ENCODE measurements at regions not wholly inside any gene's neighbourhood (a gene's known extent, or its start where the extent isn't known, plus 50 kb on each side); places are given as distances from the start of the nearest gene placed in this dataset.

DNA sequence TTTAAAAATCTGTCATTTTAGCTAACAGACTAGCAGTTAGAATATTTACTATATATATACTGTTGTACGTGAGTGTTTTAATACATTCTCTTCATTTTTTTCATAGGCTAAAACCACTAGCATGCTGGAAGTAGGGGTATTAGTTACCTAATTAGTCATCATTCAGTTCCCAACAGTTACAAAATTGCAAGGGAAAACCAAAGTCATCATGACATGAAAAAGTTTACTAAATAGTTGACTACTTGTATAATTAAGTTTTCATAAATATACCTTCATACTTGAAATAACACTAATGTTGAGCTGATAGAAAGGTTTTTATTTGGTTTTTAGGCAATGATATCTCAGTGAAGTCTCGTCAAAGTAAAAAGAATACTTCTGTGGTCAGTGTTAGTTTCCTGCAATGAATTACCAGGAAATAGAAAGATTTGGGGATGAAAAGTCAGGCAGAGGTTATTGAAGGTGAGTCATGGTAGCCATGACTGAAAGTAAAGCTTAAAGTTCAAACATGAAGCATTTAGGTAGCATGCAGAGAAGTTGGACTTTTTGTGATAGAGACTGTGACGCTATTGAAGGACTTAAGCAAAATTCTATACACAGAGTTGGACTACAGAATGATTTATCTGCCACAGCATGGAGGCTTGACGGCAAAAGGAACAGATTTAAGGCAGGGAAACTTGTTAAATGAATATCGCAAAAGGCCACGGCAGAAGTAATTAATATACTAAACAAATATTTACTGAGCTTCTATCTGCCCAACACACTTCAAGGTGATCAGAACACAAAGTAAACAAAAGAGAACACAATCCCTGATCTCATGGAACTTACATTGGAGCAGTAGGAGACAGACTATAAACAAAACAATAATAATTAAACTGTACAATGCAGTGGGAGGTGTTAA is 828.1 kb upstream of the FAT3 start:
- Mint-ChIP-seq H3K4me3 (no peak overlapping the region), H3K36me3 (no peaks in the 10 kb centered on the region), H3K9me3 (peaks cover 18% of the 10 kb centered on the region), H3K27ac (no peak overlapping the region), H3K27me3 (no peaks in the 10 kb centered on the region), H3K4me1 (no peaks in the 10 kb centered on the region)

DNA sequence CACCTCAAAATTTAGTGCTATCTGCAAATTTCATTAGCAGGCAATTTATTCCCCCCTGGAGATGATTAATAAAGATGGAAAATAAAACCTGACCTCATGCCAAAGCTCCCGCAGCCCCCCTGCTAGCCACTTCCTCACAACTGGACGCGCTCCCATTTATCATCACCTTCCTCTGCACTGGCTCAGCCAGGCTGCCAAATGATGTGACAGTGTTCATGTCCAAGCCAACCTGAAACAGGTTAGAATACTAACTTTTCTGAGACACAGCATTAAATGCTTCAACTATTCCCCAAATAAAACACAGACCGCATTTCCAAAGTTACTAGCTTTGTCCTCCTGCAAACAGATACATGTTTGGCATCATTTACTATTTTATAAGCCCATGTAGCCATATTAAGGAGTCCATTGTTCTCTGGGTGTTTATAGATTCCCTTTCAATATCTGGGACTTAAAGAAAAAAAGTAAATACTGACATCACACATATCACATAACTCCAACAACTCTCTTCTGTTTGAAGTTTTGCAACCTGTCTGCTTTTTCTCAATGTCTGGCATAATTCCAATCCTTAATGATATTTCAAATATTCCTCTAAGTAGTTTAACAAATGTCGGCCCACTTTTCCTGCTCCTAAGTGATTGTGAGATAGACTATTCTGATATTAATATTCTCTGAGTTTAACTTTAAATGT is 829.7 kb upstream of the FAT3 start:
- Mint-ChIP-seq H3K36me3 (no peaks in the 10 kb centered on the region), H3K27me3 (no peaks in the 10 kb centered on the region), H3K27ac (no peak overlapping the region), H3K9me3 (peaks cover 27% of the 10 kb centered on the region), H3K4me1 (no peaks in the 10 kb centered on the region), H3K4me3 (no peak overlapping the region)

DNA sequence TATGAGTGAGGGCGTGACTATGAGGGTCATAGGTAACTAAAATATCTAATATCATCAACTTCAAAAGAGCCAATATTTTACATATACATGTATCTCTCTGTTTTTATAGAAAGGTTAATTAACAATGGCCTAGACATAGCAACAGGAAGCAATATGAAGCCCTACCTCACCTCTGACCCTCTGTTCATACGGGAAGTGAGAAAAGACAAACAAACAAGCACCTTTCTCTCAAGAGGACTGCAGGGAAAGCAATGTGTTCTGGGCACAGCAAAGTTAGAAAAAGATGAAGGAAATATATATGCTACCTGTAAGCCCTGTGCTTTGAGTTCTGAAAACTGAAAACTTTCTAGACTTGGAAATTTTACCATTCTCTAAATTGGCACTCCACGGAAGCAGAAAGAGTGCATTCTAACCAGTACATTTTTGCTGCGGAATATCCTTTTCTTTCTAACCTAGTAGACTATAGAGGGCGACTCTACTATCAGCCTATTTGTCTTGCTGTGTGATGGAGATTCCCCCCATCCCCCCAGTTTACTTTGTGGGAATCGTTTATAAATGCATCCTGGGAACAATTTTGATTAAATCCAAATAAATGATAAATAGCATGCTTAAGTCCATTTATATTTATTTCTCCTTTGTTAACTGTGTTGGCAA is 830.4 kb upstream of the FAT3 start:
- Mint-ChIP-seq H3K4me1 (no peaks in the 10 kb centered on the region), H3K36me3 (no peaks in the 10 kb centered on the region), H3K9me3 (peaks cover 30% of the 10 kb centered on the region), H3K4me3 (no peak overlapping the region), H3K27ac (no peak overlapping the region), H3K27me3 (no peaks in the 10 kb centered on the region)

GRCh38 chr11:91382946-91383345 is 841.7 kb upstream of the FAT3 start:
- H3K4me1 Mint-ChIP-seq, result no peaks in the 10 kb centered on the region
- H3K4me3 Mint-ChIP-seq, result no peak overlapping the region

DNA sequence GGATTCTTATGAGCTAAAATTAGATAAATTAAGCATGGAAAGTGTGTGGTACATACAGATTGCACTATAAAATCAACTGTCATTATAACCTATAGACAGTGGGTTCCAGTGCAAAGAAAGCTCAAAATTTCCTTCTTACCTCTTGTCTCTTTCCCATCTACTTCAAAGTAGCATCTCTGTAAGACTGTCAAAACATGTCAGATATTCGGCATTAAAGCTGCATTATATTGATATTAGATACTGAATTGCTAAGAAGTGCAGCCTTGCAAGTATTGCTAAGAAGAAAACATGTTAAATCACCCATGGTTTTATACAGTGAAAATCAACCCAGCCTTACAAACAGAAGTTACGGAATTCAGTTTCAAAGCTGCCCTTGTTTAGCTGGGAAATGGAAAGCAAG is 849.8 kb upstream of the FAT3 start:
- Mint-ChIP-seq H3K27ac (no peak overlapping the region), H3K4me3 (no peak overlapping the region), H3K27me3 (no peaks in the 10 kb centered on the region), H3K9me3 (peaks cover 6% of the 10 kb centered on the region), H3K4me1 (no peaks in the 10 kb centered on the region), H3K36me3 (no peaks in the 10 kb centered on the region)

More at GRCh38 chr11:91382946-91383345, 841.7 kb upstream of the FAT3 start:
- H3K9me3 Mint-ChIP-seq, result no peaks in the 10 kb centered on the region
- H3K27me3 Mint-ChIP-seq, result no peaks in the 10 kb centered on the region
- no peaks in the 10 kb centered on the region for H3K36me3 Mint-ChIP-seq
- H3K27ac Mint-ChIP-seq, result no peak overlapping the region

GRCh38 chr11:91373497-91373896 is 851.1 kb upstream of the FAT3 start:
- Mint-ChIP-seq H3K27me3 (no peaks in the 10 kb centered on the region), H3K36me3 (no peaks in the 10 kb centered on the region), H3K4me3 (no peak overlapping the region), H3K4me1 (no peaks in the 10 kb centered on the region), H3K9me3 (peaks cover 6% of the 10 kb centered on the region), H3K27ac (no peak overlapping the region)

DNA sequence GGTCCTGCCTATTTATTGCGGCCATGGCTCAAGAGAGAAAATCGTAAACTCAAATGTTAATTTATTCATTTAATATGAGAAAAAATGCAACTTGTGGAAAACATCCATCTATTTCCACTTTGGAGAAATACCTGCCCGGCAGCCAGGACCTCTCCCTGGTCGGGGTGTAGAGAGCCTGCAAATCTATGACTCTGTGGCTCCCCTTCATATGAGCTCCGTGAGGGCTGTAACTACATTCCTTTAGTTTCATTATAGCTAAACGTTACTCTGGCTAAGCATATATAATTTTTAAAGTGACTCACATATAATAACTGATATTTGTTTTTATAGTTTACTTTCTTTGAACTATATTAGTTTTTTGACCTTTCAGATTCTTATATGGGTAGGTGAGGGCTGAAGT is 857.8 kb upstream of the FAT3 start:
- Mint-ChIP-seq H3K4me3 (no peak overlapping the region), H3K9me3 (no peaks in the 10 kb centered on the region), H3K27me3 (no peaks in the 10 kb centered on the region), H3K27ac (no peak overlapping the region), H3K4me1 (no peaks in the 10 kb centered on the region), H3K36me3 (no peaks in the 10 kb centered on the region)

DNA sequence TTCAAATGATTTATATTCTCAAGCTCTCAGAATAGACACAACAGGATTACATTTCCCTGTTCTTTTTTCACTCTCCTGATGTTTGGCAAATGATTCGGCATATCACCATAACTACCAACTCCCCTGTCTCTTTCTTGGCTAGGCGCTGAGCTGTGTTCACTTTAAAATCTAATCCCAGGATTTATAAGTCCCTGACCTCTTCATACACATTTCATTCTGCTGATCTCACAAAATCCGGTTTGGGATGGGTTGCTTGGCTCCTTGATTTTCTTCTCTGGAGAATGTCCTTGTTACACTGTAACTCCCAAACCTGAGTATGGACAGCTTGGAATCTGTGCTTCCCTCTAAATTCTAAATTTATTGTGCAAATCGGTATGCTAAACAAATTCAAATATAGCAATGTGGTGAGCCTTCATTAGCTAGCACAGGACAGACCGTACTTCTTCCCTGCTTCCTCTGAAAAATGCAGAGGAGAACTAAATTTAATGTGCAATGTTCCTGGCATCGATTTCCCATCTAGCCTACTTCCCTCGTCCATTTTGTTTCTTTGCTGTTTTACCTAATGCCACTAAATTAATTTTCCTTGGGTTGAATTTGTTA is 858.5 kb upstream of the FAT3 start:
- Mint-ChIP-seq H3K36me3 (no peaks in the 10 kb centered on the region), H3K4me1 (no peaks in the 10 kb centered on the region), H3K4me3 (no peak overlapping the region), H3K27me3 (no peaks in the 10 kb centered on the region), H3K27ac (no peak overlapping the region), H3K9me3 (no peaks in the 10 kb centered on the region)

DNA sequence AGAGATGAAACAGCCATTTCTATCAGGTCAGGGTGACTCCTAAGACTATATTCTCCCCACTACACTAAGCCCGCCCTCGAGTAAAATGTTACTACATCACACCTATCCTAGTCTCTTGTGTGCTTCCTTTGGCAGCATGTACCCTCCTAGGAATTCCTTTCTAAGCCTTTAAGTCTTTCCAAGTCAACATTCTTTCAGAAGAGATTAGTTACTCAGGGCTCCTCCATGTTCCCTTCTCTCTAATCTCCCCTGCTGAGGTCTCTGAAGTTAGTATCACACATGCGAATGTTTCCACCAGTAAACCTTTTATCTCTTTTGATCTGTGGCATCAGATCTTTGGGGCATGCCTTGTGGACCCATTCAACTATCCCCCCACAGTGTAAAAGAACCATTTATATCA is 873.7 kb upstream of the FAT3 start:
- Mint-ChIP-seq H3K27ac (no peak overlapping the region), H3K36me3 (no peaks in the 10 kb centered on the region), H3K4me1 (no peaks in the 10 kb centered on the region), H3K27me3 (no peaks in the 10 kb centered on the region), H3K9me3 (peaks cover 17% of the 10 kb centered on the region), H3K4me3 (no peak overlapping the region)

DNA sequence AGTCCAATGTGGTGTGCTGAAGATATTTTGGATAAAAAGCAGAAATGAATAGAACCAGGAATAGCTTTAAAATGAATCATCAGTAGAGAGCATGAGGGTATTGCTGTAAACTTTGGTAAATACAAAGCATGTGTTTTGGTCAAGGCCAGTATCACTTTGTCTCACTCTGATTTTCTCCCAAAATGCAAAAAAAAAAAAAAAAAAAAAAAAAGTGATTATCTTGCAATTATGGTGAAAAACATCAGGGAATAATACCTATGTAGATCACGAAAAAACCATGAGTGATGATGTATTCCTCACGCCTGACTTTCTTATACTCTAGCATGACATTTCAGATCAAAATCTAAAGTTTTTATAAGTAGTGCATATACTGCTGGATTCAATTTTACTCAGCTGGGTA is 897.9 kb upstream of the FAT3 start:
- Mint-ChIP-seq H3K4me1 (no peaks in the 10 kb centered on the region), H3K27ac (no peak overlapping the region), H3K36me3 (no peaks in the 10 kb centered on the region), H3K27me3 (no peaks in the 10 kb centered on the region), H3K9me3 (no peaks in the 10 kb centered on the region), H3K4me3 (no peak overlapping the region)

DNA sequence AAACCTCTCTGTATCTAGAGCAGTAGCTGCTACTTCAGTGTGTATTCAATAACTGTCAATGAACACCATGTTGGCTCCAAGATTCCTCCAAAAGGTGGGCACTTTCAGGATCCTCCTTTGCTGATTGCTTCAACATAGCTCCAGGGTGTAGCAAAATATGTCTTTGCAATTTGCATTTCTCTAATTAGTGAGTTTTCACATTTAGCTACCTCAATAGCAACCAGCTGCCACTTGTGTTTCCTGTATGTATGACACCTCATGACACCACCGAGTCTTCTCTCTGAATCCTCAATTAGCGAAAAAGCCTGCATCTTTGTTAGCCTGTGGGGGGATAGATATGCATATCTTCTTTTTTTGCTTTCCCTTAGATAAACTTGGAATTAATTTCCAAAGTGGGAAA is 898.3 kb upstream of the FAT3 start:
- Mint-ChIP-seq H3K4me1 (no peaks in the 10 kb centered on the region), H3K4me3 (no peak overlapping the region), H3K27ac (no peak overlapping the region), H3K27me3 (no peaks in the 10 kb centered on the region), H3K9me3 (no peaks in the 10 kb centered on the region), H3K36me3 (no peaks in the 10 kb centered on the region)

GRCh38 chr11:91314521-91314920 is 910.1 kb upstream of the FAT3 start:
- H3K4me3 Mint-ChIP-seq, result no peak overlapping the region
- H3K36me3 Mint-ChIP-seq, result no peaks in the 10 kb centered on the region
- H3K27me3 Mint-ChIP-seq, result no peaks in the 10 kb centered on the region
- H3K9me3 Mint-ChIP-seq, result no peaks in the 10 kb centered on the region
- no peak overlapping the region for H3K27ac Mint-ChIP-seq
- no peaks in the 10 kb centered on the region for H3K4me1 Mint-ChIP-seq

DNA sequence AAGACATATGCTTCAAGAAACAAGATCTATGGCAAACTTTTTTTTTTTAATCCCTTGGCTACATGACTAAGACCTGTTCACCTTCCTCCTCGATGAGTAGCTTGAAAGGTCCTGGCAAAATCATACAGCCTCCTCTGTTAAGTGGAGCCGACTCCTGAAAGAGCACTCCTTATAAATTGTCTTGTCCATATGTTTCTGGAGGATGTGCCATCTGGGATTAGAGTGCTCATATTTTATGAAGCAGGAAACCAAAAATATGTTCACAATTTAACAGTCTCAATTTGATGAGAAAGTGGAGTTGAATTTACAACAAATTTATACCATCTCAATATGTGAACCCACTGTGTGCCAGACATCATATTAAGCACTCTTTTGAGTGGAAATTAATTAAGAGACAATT is 912.1 kb upstream of the FAT3 start:
- H3K27me3 Mint-ChIP-seq, result no peaks in the 10 kb centered on the region
- H3K36me3 Mint-ChIP-seq, result no peaks in the 10 kb centered on the region
- no peak overlapping the region for H3K27ac Mint-ChIP-seq
- no peak overlapping the region for H3K4me3 Mint-ChIP-seq
- no peaks in the 10 kb centered on the region for H3K9me3 Mint-ChIP-seq
- no peaks in the 10 kb centered on the region for H3K4me1 Mint-ChIP-seq

GRCh38 chr11:91310085-91310484 is 914.5 kb upstream of the FAT3 start:
- H3K4me3 Mint-ChIP-seq, result no peak overlapping the region
- H3K27ac Mint-ChIP-seq, result no peak overlapping the region
- H3K4me1 Mint-ChIP-seq, result no peaks in the 10 kb centered on the region
- peaks cover 7% of the 10 kb centered on the region for H3K9me3 Mint-ChIP-seq
- no peaks in the 10 kb centered on the region for H3K36me3 Mint-ChIP-seq
- no peaks in the 10 kb centered on the region for H3K27me3 Mint-ChIP-seq

GRCh38 chr11:91308069-91308468 is 916.5 kb upstream of the FAT3 start:
- Mint-ChIP-seq H3K27ac (no peak overlapping the region), H3K27me3 (no peaks in the 10 kb centered on the region), H3K36me3 (no peaks in the 10 kb centered on the region), H3K4me3 (no peak overlapping the region), H3K9me3 (peaks cover 7% of the 10 kb centered on the region), H3K4me1 (no peaks in the 10 kb centered on the region)

- no peak overlapping the region for H3K27ac Mint-ChIP-seq
- H3K27me3 Mint-ChIP-seq, result no peaks in the 10 kb centered on the region
- no peaks in the 10 kb centered on the region for H3K36me3 Mint-ChIP-seq
- H3K4me3 Mint-ChIP-seq, result no peak overlapping the region
- peaks cover 14% of the 10 kb centered on the region for H3K9me3 Mint-ChIP-seq
- H3K4me1 Mint-ChIP-seq, result no peaks in the 10 kb centered on the region
Observed at GRCh38 chr11:91305402-91305801, 919.2 kb upstream of the FAT3 start.
